ENCODE measurements at regions not wholly inside any gene's neighbourhood (a gene's known extent, or its start where the extent isn't known, plus 50 kb on each side); places are given as distances from the start of the nearest gene placed in this dataset.

DNA sequence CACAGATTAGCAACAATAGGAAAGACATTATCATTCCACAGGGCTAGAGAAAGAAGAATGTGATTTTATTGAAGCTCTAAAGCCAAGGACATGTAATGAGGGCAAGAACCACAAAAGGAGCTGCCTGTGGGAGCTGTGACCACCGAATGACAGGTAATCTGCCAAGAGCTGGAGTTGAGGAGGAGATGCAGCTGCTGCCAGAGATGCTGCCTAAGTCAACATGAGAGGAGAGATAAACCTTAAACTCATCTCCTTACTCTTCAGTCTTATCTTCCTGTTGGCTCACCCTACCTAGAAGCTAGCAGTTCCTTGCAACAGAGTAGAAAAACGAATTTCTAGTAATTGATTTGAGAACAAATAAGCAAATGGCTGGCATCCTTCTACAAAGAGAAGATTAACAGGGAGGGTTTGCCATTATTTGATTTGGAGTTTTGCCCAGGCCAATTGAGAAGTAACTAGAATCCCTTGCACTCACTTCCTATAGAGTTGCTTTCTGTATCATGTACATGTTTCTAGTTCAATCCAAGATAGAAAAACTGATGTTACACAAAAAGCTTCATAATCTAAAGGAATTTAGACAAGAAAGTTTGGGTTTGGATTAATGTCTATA lies 539.2 kb downstream of the TLE1 start:
- Histone ChIP-seq H3K4me1 (ENCODE audit: control insufficient read depth, insufficient read depth, low read length) (no peaks in the 10 kb centered on the region), H3K9me3 (ENCODE audit: control insufficient read depth, insufficient read depth, low read depth, low read length) (no peaks in the 10 kb centered on the region), H3K36me3 (ENCODE audit: control insufficient read depth, insufficient read depth, low read length) (no peaks in the 10 kb centered on the region), H3K27me3 (ENCODE audit: control insufficient read depth, insufficient read depth, low read length) (no peaks in the 10 kb centered on the region), H3K4me3 (ENCODE audit: low read depth in 2 of 2, low read length in 2 of 2) (no peak overlapping the region), H3K27ac (ENCODE audit: low read length) (no peak overlapping the region)
- ChIA-PET CTCF (no interaction called here), POLR2A (no interaction called here)
- BruUV-seq (replicated peaks) = no TSS peak
- in situ Hi-C loops (cut with HindIII; ENCODE audit: low pct_unique_long_range_greater_than_20kb, low sequenced_read_pairs) = no loop called here
- no peak for ATAC-seq
- intact Hi-C loops (cut with micrococcal nuclease; ENCODE audit: unreplicated experiment) = no loop called here
- TF ChIP-seq REST (IDR thresholded peaks at IDR 0.05; ENCODE audit: insufficient read depth in 1 of 2, low read depth in 2 of 2, low read length in 1 of 2) (no peak), POLR2AphosphoS5 (IDR thresholded peaks at IDR 0.05; ENCODE audit: low read depth, low read length) (no peak), SIN3A (IDR thresholded peaks at IDR 0.05; ENCODE audit: borderline replicate concordance, insufficient read depth, low read depth, low read length) (no peak), TCF7L2 (IDR thresholded peaks at IDR 0.05; ENCODE audit: low read depth, low read length) (no peak), CTCF (IDR thresholded peaks at IDR 0.05) (no peak)
- no peak for DNase-seq (ENCODE audit: low read depth, low spot score)

DNA sequence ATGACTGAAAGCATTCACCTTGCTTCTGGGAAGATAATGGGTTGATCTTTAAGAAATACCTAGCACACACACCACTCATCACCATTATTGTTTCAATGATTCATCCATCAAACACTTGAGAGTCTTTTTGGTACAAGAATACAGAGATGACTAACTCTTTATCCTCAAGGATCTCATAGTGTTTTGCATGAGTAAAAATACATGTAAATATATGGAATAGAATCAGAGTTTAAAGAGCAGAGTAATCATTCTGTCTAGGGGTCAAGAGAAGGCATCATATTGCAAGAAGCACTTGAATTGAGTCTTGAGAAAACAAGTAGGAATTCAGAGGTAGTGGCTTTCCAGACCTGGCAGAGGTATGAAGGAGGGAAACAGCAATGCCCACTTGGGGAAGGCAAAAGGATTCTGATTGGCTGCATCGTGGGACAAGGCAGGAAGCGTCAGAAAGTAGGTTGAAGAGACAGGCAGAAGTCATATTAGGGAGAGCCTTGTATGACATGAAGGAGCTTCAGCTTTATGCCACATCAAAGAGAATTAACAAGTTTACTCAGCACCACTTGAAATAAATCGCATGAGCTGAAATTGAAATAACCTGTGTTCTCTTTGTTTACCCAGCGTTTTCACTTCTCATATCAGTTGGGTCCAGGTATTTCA lies 542.5 kb downstream of the TLE1 start:
- H3K27me3 ChIP-seq (ENCODE audit: control insufficient read depth, insufficient read depth, low read length) = no peaks in the 10 kb centered on the region
- intact Hi-C loops (cut with micrococcal nuclease; ENCODE audit: unreplicated experiment) (no loop called here), in situ Hi-C loops (cut with HindIII; ENCODE audit: low pct_unique_long_range_greater_than_20kb, low sequenced_read_pairs) (no loop called here)
- no peaks in the 10 kb centered on the region for H3K9me3 ChIP-seq (ENCODE audit: control insufficient read depth, insufficient read depth, low read depth, low read length)
- CTCF ChIA-PET = no interaction called here
- H3K4me3 ChIP-seq (ENCODE audit: low read depth in 2 of 2, low read length in 2 of 2) = no peak overlapping the region
- POLR2A ChIA-PET = no interaction called here
- no peak overlapping the region for H3K27ac ChIP-seq (ENCODE audit: low read length)
- TF ChIP-seq TCF7L2 (IDR thresholded peaks at IDR 0.05; ENCODE audit: low read depth, low read length) (no peak), SIN3A (IDR thresholded peaks at IDR 0.05; ENCODE audit: borderline replicate concordance, insufficient read depth, low read depth, low read length) (no peak), CTCF (IDR thresholded peaks at IDR 0.05) (no peak), REST (IDR thresholded peaks at IDR 0.05; ENCODE audit: insufficient read depth in 1 of 2, low read depth in 2 of 2, low read length in 1 of 2) (no peak), POLR2AphosphoS5 (IDR thresholded peaks at IDR 0.05; ENCODE audit: low read depth, low read length) (no peak)
- H3K36me3 ChIP-seq (ENCODE audit: control insufficient read depth, insufficient read depth, low read length) = no peaks in the 10 kb centered on the region
- ATAC-seq = no peak
- no peaks in the 10 kb centered on the region for H3K4me1 ChIP-seq (ENCODE audit: control insufficient read depth, insufficient read depth, low read length)
- BruUV-seq (replicated peaks) = no TSS peak
- DNase-seq (ENCODE audit: low read depth, low spot score) = peak; percentile 2

Data from Panc1 (cell line).